ENCODE measurements at regions not wholly inside any gene's neighbourhood (a gene's known extent, or its start where the extent isn't known, plus 50 kb on each side); places are given as distances from the start of the nearest gene placed in this dataset.

DNA sequence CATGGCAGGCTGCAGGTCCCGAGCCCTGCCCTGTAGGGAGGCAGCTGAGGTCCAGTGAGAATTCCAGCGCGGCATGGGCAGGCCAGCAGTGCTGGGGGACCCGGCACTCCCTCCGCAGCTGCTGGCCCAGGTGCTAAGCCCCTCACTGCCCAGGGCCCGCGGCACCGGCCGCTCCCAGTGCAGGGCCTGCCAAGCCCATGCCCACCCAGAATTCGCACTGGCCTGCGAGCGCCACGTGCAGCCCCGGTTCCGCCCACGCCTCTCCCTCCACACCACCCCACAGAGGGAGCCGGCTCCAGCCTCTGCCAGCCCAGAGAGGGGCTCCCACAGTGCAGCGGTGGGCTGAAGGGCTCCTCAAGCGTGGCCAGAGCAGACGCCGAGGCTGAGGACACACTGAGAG lies 158.5 kb upstream of the ACVR2A start:
- H3K4me3 ChIP-seq = no peak overlapping the region
- 100% methylated on average over 1 of the region's 21 CpGs for WGBS

DNA sequence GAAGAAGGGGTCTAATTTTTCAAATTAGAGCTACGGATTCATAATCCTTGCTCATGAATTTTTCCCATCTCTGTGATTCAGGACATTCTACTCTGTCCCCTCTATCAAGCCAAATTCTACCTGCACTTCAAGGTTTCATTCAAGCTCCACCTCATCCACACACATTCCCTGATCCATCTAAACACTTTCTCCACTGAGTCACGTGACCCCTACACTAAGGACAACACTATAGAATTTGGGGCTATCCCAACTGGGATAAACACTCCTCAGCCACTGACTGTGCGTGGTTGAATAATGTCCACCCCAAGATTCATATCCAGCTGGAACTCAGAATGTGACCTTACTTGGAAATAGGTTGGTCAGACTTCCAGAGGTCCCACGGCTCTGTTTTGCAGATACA lies 159.9 kb upstream of the ACVR2A start:
- H3K36me3 ChIP-seq = no peaks in the 10 kb centered on the region
- no peak overlapping the region for H3K27ac ChIP-seq
- WGBS = 95% methylated on average over 4 of the region's 4 CpGs
- H3K4me3 ChIP-seq = no peak overlapping the region
- DNase-seq (ENCODE audit: low spot score in 2 of 2) = no peak
- H3K4me1 ChIP-seq = no peaks in the 10 kb centered on the region
- H3K9me3 ChIP-seq = no peaks in the 10 kb centered on the region
- TF ChIP-seq POLR2AphosphoS5 (IDR thresholded peaks at IDR 0.05) (no peak), POLR2A (IDR thresholded peaks at IDR 0.05) (no peak), EP300 (IDR thresholded peaks at IDR 0.05) (no peak)
- TF ChIP-seq, protein P1, sequence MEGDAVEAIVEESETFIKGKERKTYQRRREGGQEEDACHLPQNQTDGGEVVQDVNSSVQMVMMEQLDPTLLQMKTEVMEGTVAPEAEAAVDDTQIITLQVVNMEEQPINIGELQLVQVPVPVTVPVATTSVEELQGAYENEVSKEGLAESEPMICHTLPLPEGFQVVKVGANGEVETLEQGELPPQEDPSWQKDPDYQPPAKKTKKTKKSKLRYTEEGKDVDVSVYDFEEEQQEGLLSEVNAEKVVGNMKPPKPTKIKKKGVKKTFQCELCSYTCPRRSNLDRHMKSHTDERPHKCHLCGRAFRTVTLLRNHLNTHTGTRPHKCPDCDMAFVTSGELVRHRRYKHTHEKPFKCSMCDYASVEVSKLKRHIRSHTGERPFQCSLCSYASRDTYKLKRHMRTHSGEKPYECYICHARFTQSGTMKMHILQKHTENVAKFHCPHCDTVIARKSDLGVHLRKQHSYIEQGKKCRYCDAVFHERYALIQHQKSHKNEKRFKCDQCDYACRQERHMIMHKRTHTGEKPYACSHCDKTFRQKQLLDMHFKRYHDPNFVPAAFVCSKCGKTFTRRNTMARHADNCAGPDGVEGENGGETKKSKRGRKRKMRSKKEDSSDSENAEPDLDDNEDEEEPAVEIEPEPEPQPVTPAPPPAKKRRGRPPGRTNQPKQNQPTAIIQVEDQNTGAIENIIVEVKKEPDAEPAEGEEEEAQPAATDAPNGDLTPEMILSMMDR (IDR thresholded peaks at IDR 0.05) = no peak
- H3K27me3 ChIP-seq = no peaks in the 10 kb centered on the region

More for the DNA sequence above, 158.5 kb upstream of the ACVR2A start:
- no peak for DNase-seq (ENCODE audit: low spot score in 2 of 2)
- H3K9me3 ChIP-seq = no peaks in the 10 kb centered on the region
- H3K4me1 ChIP-seq = no peaks in the 10 kb centered on the region
- no peaks in the 10 kb centered on the region for H3K36me3 ChIP-seq
- H3K27me3 ChIP-seq = no peaks in the 10 kb centered on the region
- no peak overlapping the region for H3K27ac ChIP-seq
- TF ChIP-seq EP300 (IDR thresholded peaks at IDR 0.05) (no peak), POLR2AphosphoS5 (IDR thresholded peaks at IDR 0.05) (no peak), POLR2A (IDR thresholded peaks at IDR 0.05) (no peak)
- TF ChIP-seq, protein P1 (IDR thresholded peaks at IDR 0.05) = no peak

DNA sequence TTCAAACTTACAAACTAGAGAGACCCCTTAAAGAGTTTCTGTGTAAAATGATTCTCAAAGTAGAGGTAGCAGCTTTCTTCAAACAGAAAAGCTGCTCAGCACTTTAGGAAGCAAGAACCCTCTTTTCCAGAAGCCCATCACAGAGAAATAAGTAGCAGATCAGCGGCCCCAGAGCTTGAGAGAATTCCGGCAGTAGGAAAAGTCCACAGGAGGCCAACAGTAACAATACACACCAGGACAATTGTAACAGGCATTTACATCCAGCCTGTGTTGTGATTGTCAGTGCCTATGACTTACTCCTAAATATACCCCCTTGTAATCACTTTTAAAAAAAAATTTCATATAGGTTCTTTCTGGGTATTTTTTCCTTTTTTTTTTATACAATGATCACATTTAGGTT lies 161.4 kb upstream of the ACVR2A start:
- TF ChIP-seq POLR2AphosphoS5 (IDR thresholded peaks at IDR 0.05) (no peak), EP300 (IDR thresholded peaks at IDR 0.05) (no peak), POLR2A (IDR thresholded peaks at IDR 0.05) (no peak)
- TF ChIP-seq, protein P1 (IDR thresholded peaks at IDR 0.05) = no peak
- WGBS = 91% methylated on average over 2 of the region's 2 CpGs
- H3K4me3 ChIP-seq = no peak overlapping the region
- no peak for DNase-seq (ENCODE audit: low spot score in 2 of 2)
- H3K4me1 ChIP-seq = no peaks in the 10 kb centered on the region
- no peaks in the 10 kb centered on the region for H3K9me3 ChIP-seq
- no peaks in the 10 kb centered on the region for H3K36me3 ChIP-seq
- H3K27me3 ChIP-seq = no peaks in the 10 kb centered on the region
- no peak overlapping the region for H3K27ac ChIP-seq

DNA sequence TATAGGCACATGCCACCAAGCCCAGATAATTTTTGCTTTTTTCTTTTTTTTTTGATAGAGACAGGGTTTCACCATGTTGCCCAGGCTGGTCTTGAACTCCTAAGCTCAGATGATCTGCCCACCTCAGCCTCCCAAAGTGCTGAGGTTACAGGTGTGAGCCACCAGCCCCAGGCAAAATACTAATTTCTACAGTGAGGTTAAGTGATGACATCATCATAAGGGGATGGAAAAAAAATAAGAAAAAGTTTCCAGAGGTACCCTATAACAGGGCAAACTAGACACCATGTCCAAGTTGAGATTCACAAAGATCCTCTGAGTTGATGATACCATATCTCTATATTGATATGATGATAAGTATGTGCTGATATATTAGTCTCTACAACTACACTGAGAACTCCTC lies 163.7 kb upstream of the ACVR2A start:
- H3K4me1 ChIP-seq = no peaks in the 10 kb centered on the region
- no peak for DNase-seq (ENCODE audit: low spot score in 2 of 2)
- TF ChIP-seq POLR2AphosphoS5 (IDR thresholded peaks at IDR 0.05) = no peak
- TF ChIP-seq POLR2A (IDR thresholded peaks at IDR 0.05) = no peak
- TF ChIP-seq, protein P1 (IDR thresholded peaks at IDR 0.05) = no peak
- no peak for TF ChIP-seq EP300 (IDR thresholded peaks at IDR 0.05)
- H3K4me3 ChIP-seq = no peak overlapping the region
- H3K36me3 ChIP-seq = no peaks in the 10 kb centered on the region
- no peak overlapping the region for H3K27ac ChIP-seq
- no peaks in the 10 kb centered on the region for H3K9me3 ChIP-seq
- H3K27me3 ChIP-seq = no peaks in the 10 kb centered on the region

DNA sequence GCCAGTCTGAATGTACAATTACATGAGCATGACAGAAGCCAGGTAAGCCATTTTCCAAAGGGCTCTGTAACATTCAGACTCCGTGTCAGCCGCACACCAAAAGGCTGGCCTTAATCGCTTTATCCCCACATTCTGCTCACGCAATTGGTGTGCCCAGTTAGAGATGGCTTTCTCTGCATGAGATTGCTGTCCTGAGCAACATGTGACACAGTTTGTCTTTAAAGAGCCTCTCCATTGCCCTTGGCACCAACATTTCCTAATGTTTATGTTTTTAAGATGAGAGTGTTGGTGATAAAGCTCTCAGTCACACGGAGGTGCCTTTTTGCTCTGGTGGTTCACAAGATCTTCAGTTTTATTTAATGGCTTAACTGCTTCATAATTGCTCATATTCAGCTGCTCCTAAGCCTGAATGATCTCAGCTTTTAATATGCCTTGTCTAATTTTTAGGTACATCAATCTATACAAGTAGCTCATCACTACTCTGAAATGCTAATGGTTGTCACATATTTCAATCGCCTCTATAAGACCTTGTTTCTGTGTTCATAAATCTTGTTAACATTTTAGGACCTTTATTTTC lies 164.8 kb upstream of the ACVR2A start:
- no peak for DNase-seq (ENCODE audit: low spot score in 2 of 2)
- H3K4me1 ChIP-seq = no peaks in the 10 kb centered on the region
- WGBS = 79% methylated on average over 6 of the region's 6 CpGs
- TF ChIP-seq, protein P1 (IDR thresholded peaks at IDR 0.05) = no peak
- TF ChIP-seq POLR2AphosphoS5 (IDR thresholded peaks at IDR 0.05) = no peak
- no peak for TF ChIP-seq POLR2A (IDR thresholded peaks at IDR 0.05)
- H3K4me3 ChIP-seq = no peak overlapping the region
- no peak overlapping the region for H3K27ac ChIP-seq
- H3K36me3 ChIP-seq = no peaks in the 10 kb centered on the region
- H3K27me3 ChIP-seq = no peaks in the 10 kb centered on the region
- no peaks in the 10 kb centered on the region for H3K9me3 ChIP-seq

All from suprapubic skin (tissue), 4 donors.